HG02884 (cell line): ENCODE measurements at regions not wholly inside any gene's neighbourhood (a gene's known extent, or its start where the extent isn't known, plus 50 kb on each side); places are given as distances from the start of the nearest gene placed in this dataset.
"Not testable (repeated sequence)": the region's sequence is repeated elsewhere in the genome, so short reads cannot be mapped to it uniquely, and the experiment has no call there.

Experiments
- ATAC-seq: cut with Tn5 transposase; IDR thresholded peaks from one replicate; pipeline ENCODE4 v1.9.1; 2021; ENCODE audit warnings: mild to moderate bottlenecking, moderate library complexity; ENCODE audit not compliant: unreplicated experiment

- no peak for ATAC-seq
Observed at GRCh38 chr4:131367441-131367840, 1781.7 kb upstream of the PCDH10 start.

- no peak for ATAC-seq
Observed at GRCh38 chr4:131370846-131371245, 1778.2 kb upstream of the PCDH10 start.

GRCh38 chr4:131381055-131381454 is 1768.0 kb upstream of the PCDH10 start:
- no peak for ATAC-seq

- ATAC-seq: no peak
Observed at GRCh38 chr4:131382839-131383238, 1766.3 kb upstream of the PCDH10 start.

- ATAC-seq: no peak
Observed at GRCh38 chr4:131388277-131388676, 1760.8 kb upstream of the PCDH10 start.

- ATAC-seq: no peak
Observed at GRCh38 chr4:131408102-131408501, 1741.0 kb upstream of the PCDH10 start.

GRCh38 chr4:131411393-131411792 is 1737.7 kb upstream of the PCDH10 start:
- no peak for ATAC-seq

GRCh38 chr4:131419147-131419546 is 1729.9 kb upstream of the PCDH10 start:
- no peak for ATAC-seq

- peak; percentile 70 for ATAC-seq
Observed at GRCh38 chr4:131426023-131426758, 1722.9 kb upstream of the PCDH10 start.

- no peak for ATAC-seq
Observed at GRCh38 chr4:131427000-131427399, 1722.1 kb upstream of the PCDH10 start.

- no peak for ATAC-seq
Observed at GRCh38 chr4:131430302-131430701, 1718.8 kb upstream of the PCDH10 start.

- no peak for ATAC-seq
Observed at GRCh38 chr4:131441004-131441688, 1707.9 kb upstream of the PCDH10 start.

- ATAC-seq: no peak
Observed at GRCh38 chr4:131447883-131448282, 1701.2 kb upstream of the PCDH10 start.

GRCh38 chr4:131450572-131451209 is 1698.4 kb upstream of the PCDH10 start:
- no peak for ATAC-seq

GRCh38 chr4:131459430-131460101 is 1689.5 kb upstream of the PCDH10 start:
- ATAC-seq: no peak

- ATAC-seq: no peak
Observed at GRCh38 chr4:131470360-131470759, 1678.7 kb upstream of the PCDH10 start.

GRCh38 chr4:131488772-131489171 is 1660.3 kb upstream of the PCDH10 start:
- no peak for ATAC-seq

GRCh38 chr4:131496211-131496610 is 1652.9 kb upstream of the PCDH10 start:
- ATAC-seq: not testable (repeated sequence)

GRCh38 chr4:131499141-131499873 is 1649.8 kb upstream of the PCDH10 start:
- no peak for ATAC-seq

GRCh38 chr4:131509521-131509920 is 1639.6 kb upstream of the PCDH10 start:
- no peak for ATAC-seq

GRCh38 chr4:131526686-131527085 is 1622.4 kb upstream of the PCDH10 start:
- ATAC-seq: no peak
